GM18505 (cell line): ENCODE measurements at regions not wholly inside any gene's neighbourhood (a gene's known extent, or its start where the extent isn't known, plus 50 kb on each side); places are given as distances from the start of the nearest gene placed in this dataset.

ENCODE experiments used
- ATAC-seq: cut with Tn5 transposase; IDR thresholded peaks from one replicate; pipeline ENCODE4 v1.9.1; 2021; ENCODE audit not compliant: unreplicated experiment
- POLR2A ChIP-seq: IDR thresholded peaks from 4 replicates; pipeline ENCODE4 v1.6.1; 2011; ENCODE audit warnings: borderline replicate concordance; ENCODE audit not compliant: insufficient read depth, insufficient read length; ENCODE audit errors: extremely low read depth

- TF ChIP-seq POLR2A, result no peak
- ATAC-seq, result no peak
Observed at GRCh38 chr18:43605224-43605623, 327.9 kb upstream of the SYT4 start.

- no peak for ATAC-seq
- no peak for TF ChIP-seq POLR2A
Observed at GRCh38 chr18:43606795-43607194, 329.5 kb upstream of the SYT4 start.

DNA sequence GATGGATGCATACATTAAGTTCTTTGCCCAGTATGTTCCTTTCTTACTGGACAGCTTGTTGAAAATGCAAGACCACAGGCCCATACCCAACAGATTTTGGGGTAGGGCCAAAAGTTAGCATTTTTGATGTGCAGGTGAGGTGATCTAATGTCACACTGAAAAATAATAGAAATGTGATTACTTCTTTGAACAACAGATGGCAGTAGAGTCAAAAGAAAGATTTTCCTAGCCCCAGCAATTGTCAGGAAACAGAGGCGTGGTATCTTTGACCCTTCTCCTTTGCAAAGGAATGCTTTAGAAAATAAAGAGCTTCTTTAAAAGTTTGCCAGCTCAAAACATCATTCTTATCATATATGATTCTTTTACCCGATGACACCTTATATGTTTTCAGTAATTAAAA is 343.6 kb upstream of the SYT4 start:
- TF ChIP-seq POLR2A, result no peak
- peak; percentile 82 for ATAC-seq

- no peak for ATAC-seq
- TF ChIP-seq POLR2A, result no peak
Observed at GRCh38 chr18:43622024-43622423, 344.7 kb upstream of the SYT4 start.

- ATAC-seq, result no peak
- TF ChIP-seq POLR2A, result no peak
Observed at GRCh38 chr18:43625582-43625981, 348.3 kb upstream of the SYT4 start.

DNA sequence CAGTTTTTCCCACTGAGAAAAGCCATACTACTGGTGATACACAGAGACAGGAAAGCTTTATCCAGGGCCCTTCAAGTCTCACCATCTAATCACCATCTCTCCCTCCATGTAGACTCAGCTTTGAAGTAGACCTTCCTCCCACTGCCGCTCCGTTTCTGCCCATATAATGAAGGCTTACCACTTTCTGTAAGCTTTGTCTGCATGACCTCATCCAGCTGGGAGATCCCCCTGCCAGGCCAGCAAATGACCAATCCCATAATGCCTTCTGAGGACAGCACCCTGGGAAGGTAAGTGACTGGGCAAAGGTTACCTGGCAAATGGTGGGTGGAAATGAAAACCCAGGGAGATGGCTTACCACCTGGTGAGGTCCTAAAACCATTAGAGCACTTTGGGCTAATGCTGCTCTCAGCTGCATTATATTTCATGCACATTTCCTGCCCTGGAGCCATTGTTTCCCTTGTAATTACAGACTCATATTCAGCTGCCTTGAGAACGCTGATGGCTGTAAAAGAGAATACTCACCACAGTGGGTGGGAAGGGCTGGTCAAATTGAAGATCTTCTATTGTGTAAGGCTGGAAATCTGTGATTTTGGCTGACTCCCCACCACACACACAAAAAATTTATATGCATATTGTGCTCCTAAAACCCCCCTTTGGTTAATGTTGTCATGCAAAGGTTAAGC is 350.7 kb upstream of the SYT4 start:
- no peak for ATAC-seq
- TF ChIP-seq POLR2A, result no peak

DNA sequence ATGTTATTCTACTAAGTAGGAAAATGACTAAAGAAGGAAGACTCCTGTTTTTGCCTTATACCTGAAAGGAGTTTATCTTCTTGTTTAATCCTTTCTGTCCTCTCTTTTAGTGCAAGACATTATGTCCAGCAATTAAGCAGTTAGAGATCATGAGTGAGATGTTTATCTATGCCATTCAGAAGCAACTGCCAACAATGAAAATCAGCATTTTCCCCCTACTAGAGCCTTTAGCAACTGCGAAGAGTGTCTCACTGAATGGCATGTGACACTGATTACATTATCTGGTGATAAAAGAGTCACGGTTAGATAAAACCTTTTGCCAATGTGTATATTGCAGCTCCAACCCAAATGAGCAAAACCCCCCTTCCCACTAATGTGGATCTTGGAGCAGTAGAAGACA is 357.7 kb upstream of the SYT4 start:
- no peak for TF ChIP-seq POLR2A
- ATAC-seq, result no peak

- TF ChIP-seq POLR2A, result no peak
- no peak for ATAC-seq
Observed at GRCh38 chr18:43635397-43635796, 358.1 kb upstream of the SYT4 start.

DNA sequence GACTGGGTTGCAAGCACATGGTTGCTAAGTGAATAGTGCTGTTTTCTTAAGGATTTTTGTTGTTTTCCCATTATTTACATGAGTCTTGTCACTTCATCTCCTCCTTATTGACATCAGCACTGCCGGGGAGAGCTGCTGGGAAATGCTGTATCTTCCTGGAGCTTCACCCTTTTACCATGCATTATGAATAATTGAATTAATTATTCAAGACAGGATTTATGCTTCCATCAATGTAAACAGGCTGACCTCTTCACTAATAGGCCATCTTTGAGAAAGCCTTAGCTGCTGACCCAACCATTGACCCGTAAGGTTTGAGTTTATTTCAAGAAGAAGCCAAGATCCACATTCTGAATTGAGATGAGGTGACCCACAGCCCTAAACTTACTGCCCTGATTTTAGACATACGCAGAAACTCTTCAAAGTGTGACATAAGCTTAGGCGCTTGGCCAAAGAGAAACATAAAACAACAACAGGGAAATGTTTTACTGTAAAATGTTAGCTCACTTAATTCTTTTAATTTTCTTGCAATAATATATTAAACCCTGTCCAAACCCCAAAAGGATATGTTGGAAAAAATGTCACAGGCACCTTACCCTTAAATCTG is 365.5 kb upstream of the SYT4 start:
- no peak for ATAC-seq
- no peak for TF ChIP-seq POLR2A

DNA sequence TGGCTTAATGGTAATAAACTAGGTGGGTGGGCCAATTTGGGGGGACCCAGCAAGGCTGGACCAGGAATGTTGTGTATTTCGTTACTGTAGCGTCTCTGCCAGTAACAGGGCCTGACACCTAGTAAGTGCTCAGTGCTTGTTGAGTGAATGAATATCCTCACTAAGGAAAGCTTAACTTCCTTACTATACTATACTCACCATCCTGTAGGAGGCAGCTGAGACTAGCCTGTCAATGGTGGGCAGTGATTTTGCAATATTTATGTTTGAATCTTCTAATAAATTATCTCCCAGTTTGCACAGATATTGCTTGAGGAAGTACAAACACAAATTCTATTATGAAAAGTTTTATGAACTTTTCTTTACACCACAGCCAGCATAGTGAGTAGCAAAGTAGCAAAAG is 370.7 kb upstream of the SYT4 start:
- no peak for ATAC-seq
- TF ChIP-seq POLR2A, result no peak

- no peak for TF ChIP-seq POLR2A
Observed at GRCh38 chr18:43649649-43650357, 372.5 kb upstream of the SYT4 start.

GRCh38 chr18:43650426-43650825 is 373.1 kb upstream of the SYT4 start:
- ATAC-seq, result no peak
- no peak for TF ChIP-seq POLR2A

More at GRCh38 chr18:43649649-43650357, 372.5 kb upstream of the SYT4 start:
- ATAC-seq, result no peak

DNA sequence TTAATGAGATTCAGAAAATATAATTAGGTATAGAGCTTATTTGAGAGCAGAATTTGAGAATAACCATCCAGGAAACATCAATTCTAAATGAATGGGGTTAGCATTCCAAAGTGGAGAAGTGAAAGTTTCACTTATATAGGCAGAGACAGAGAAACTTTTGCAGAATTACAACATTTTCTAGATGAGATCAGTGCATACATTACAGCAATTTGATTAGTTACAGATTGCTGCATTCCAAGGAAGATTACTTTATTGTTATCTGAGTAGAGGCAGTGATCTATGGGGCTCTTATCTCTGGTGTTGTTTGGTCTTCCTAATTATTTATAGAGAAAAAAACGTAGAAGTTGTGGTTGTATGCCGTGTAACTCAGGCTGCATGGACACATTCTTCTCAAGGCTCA is 373.8 kb upstream of the SYT4 start:
- no peak for ATAC-seq
- TF ChIP-seq POLR2A, result no peak

DNA sequence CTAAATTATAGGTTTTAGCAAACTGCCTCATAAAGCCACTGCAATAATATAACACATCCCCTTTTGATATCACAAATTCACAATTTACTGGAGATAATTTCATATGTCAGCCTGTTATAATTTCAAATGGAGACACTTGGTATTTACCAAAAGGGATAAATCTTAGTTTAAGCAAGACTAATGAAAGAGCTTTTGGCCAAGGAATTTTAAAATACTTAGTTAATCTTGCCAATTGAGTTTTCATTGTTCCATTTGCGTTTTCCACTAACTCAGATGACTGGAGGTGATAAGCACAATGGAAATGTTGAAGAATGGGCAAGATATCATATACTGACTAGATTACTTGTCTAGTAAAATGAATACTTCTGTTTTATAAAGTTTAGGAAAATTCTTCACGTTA is 379.3 kb upstream of the SYT4 start:
- ATAC-seq, result no peak
- no peak for TF ChIP-seq POLR2A

DNA sequence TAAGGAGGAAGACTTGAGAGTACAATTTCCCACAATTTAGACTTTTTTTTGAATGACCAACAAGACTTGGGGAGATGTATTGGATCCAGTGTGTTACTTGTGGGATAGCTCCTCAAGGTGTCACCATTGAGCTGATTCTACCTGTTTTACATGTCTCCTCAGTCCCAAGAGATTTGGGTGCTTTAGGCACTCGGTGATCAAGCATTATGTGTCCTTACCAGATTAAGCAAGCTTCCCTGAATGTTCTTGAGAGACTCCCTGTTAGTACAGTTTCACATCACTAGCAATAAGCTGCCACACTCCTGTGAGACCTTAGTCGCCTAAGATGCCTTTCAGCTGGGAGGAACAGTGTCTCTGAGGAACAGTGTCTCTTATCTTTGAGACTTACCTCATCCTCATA is 384.3 kb upstream of the SYT4 start:
- no peak for TF ChIP-seq POLR2A
- ATAC-seq, result no peak

DNA sequence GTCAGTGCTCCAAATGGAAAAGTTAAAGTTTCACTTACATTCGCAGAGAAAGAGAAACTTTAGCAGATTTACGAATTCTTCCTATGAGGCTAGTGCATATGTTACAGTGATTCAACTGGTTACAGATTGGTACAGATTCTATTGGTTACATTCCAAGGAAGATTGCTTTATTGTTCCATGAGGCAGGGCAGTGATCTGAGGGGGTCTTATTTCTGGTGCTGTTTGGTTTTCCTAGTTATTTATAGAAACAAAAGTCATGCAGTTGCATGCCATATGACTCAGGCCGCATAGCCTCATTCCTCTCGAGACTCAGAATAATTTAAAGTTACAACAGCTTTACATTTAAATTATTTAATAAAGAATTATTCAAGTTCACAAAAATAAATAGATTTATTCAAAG is 385.4 kb upstream of the SYT4 start:
- TF ChIP-seq POLR2A, result no peak
- no peak for ATAC-seq
